ENCODE measurements at regions not wholly inside any gene's neighbourhood (a gene's known extent, or its start where the extent isn't known, plus 50 kb on each side); places are given as distances from the start of the nearest gene placed in this dataset.

- H3K36me3 Mint-ChIP-seq (ENCODE audit: unreplicated experiment), result peaks cover 8% of the 10 kb centered on the region
- peaks cover 3% of the 10 kb centered on the region for H3K27me3 Mint-ChIP-seq (ENCODE audit: unreplicated experiment)
- no peak for DNase-seq (ENCODE audit: extremely low spot score, unreplicated experiment)
- no peak overlapping the region for H3K27ac Mint-ChIP-seq (ENCODE audit: unreplicated experiment)
- no peak overlapping the region for H3K4me3 Mint-ChIP-seq (ENCODE audit: unreplicated experiment)
- no peaks in the 10 kb centered on the region for H3K4me1 Mint-ChIP-seq (ENCODE audit: unreplicated experiment)
- no peak for TF ChIP-seq CTCF (IDR thresholded peaks at IDR 0.05)
- H3K9me3 Mint-ChIP-seq (ENCODE audit: unreplicated experiment), result peaks cover 42% of the 10 kb centered on the region
These were observed 109.8 kb upstream of the TBC1D5 start for GRCh38 chr3:17852217-17852616.

- Mint-ChIP-seq H3K36me3 (ENCODE audit: unreplicated experiment) (peaks cover 4% of the 10 kb centered on the region), H3K4me1 (ENCODE audit: unreplicated experiment) (no peaks in the 10 kb centered on the region), H3K9me3 (ENCODE audit: unreplicated experiment) (peaks cover 25% of the 10 kb centered on the region), H3K4me3 (ENCODE audit: unreplicated experiment) (no peak overlapping the region), H3K27ac (ENCODE audit: unreplicated experiment) (no peak overlapping the region), H3K27me3 (ENCODE audit: unreplicated experiment) (peaks cover 3% of the 10 kb centered on the region)
- no peak for DNase-seq (ENCODE audit: extremely low spot score, unreplicated experiment)
- TF ChIP-seq CTCF (IDR thresholded peaks at IDR 0.05), result no peak
These were observed 108.0 kb upstream of the TBC1D5 start for GRCh38 chr3:17850448-17850847.

- Mint-ChIP-seq H3K27me3 (ENCODE audit: unreplicated experiment) (no peaks in the 10 kb centered on the region), H3K9me3 (ENCODE audit: unreplicated experiment) (peaks cover 7% of the 10 kb centered on the region), H3K4me3 (ENCODE audit: unreplicated experiment) (no peak overlapping the region), H3K27ac (ENCODE audit: unreplicated experiment) (no peak overlapping the region), H3K4me1 (ENCODE audit: unreplicated experiment) (no peaks in the 10 kb centered on the region), H3K36me3 (ENCODE audit: unreplicated experiment) (no peaks in the 10 kb centered on the region)
- DNase-seq (ENCODE audit: extremely low spot score, unreplicated experiment), result no peak
- no peak for TF ChIP-seq CTCF (IDR thresholded peaks at IDR 0.05)
These were observed 105.7 kb upstream of the TBC1D5 start for GRCh38 chr3:17848102-17848501.

GRCh38 chr3:17847156-17847555, 104.7 kb upstream of the TBC1D5 start:
- Mint-ChIP-seq H3K27ac (ENCODE audit: unreplicated experiment) (no peak overlapping the region), H3K9me3 (ENCODE audit: unreplicated experiment) (peaks cover 2% of the 10 kb centered on the region), H3K4me3 (ENCODE audit: unreplicated experiment) (no peak overlapping the region), H3K27me3 (ENCODE audit: unreplicated experiment) (no peaks in the 10 kb centered on the region), H3K36me3 (ENCODE audit: unreplicated experiment) (no peaks in the 10 kb centered on the region), H3K4me1 (ENCODE audit: unreplicated experiment) (no peaks in the 10 kb centered on the region)
- TF ChIP-seq CTCF (IDR thresholded peaks at IDR 0.05), result no peak
- no peak for DNase-seq (ENCODE audit: extremely low spot score, unreplicated experiment)

GRCh38 chr3:17846466-17846865, 104.0 kb upstream of the TBC1D5 start:
- Mint-ChIP-seq H3K4me3 (ENCODE audit: unreplicated experiment) (no peak overlapping the region), H3K36me3 (ENCODE audit: unreplicated experiment) (no peaks in the 10 kb centered on the region), H3K27me3 (ENCODE audit: unreplicated experiment) (no peaks in the 10 kb centered on the region), H3K4me1 (ENCODE audit: unreplicated experiment) (no peaks in the 10 kb centered on the region), H3K27ac (ENCODE audit: unreplicated experiment) (no peak overlapping the region), H3K9me3 (ENCODE audit: unreplicated experiment) (no peaks in the 10 kb centered on the region)
- DNase-seq (ENCODE audit: extremely low spot score, unreplicated experiment), result no peak
- no peak for TF ChIP-seq CTCF (IDR thresholded peaks at IDR 0.05)
